CD4-positive, alpha-beta T cell treated with Interleukin-15 for 4 hours (primary cell): ENCODE measurements at regions not wholly inside any gene's neighbourhood (a gene's known extent, or its start where the extent isn't known, plus 50 kb on each side); places are given as distances from the start of the nearest gene placed in this dataset.
"Not testable (repeated sequence)": the region's sequence is repeated elsewhere in the genome, so short reads cannot be mapped to it uniquely, and the experiment has no call there.

Experiments
- DNase-seq: peaks from one replicate; pipeline ENCODE4 v3.0.0-alpha.2; 2020; ENCODE audit warnings: low spot score

DNA sequence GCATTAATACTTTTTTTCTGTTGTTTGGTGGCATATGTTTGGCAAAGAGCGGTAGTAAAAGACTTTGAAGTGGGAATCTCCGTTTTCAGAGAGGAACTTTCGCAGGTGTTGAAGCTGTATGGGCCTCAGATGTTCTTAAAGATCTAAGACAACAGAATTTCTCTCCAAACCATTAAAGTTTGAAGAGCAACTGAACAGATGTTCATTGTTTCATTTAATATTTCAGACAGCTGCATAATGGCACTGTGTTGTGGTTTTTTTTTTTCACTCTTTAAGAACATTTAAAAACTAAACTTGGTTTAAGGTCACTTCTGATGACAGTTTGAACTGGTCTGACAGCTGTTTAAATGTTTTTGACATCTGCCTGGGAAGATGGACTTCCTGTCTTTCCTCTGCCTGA lies 882.7 kb upstream of the PCDH10 start:
- DNase-seq = no peak

DNA sequence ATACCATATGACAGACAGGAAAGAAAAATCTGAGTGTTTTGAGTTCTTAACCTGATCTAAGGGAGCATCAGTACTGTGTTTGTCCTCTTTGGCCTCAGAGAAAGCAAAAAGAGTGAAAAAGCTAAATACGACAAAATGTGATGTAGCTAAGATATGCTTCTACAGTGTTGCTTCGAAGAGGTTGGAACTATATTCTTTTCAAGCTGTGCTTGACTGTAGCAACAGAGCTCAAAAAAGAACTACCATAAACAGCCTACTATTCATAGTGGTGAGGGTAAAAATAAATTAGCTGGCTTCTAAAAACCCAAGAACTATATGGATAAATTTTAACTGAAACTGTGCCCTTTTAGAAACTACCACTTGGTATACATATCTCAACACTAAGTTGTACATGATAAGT lies 881.8 kb upstream of the PCDH10 start:
- DNase-seq = no peak

DNA sequence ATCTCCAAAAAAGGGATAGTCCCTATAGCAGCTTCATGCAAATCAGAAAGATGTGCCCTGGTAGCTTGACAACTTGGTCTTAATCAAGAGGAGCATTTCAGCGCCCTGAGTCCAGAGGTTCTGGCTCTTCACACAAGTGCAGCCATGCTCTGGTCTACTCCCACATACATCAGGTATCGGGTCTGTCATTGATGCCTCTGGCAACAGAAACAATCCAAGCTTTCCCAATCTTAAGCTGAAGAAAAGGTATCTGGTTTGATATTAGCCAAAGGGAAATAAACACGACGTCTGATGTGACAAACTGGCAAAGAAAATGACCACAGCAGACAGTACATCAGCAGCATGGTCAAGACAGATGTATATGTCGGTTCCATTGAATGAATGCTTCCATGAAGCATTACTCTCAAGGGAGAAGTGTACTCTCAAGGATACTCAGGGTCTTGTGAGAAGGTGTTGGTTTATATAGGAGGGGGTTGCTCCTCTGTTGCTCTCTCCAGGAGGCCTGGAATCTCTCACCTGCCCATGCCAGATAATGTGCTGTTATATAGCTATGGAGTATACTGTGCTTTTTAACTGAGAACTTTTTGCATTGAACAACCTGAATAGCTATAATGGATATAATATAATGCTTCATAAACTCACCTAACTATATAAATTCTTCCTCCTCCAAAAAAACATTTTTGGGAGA lies 879.6 kb upstream of the PCDH10 start:
- no peak for DNase-seq

DNA sequence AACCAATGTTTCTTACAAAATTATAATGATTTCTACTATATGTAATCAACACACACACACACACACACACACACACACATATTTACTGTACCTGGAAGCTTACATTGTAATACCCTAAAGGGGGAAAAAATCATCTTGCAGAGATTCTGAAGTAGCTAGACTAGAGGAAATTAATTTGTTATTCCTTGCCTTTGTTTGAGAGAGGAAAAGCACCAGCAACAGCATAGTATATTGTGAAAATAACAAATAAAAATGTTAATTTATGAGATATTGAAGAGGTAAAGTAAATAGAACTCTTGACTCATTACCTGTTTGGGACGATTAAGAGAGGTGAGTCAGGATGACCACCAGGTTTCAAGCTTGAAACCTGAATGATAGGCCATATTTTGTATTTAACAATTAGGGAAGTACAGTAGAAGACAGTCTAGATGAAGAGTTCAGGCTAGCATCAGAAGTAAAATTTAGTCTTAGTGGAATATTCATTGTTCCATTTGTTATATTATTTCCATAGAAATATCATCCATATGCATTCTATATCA lies 873.4 kb upstream of the PCDH10 start:
- no peak for DNase-seq

DNA sequence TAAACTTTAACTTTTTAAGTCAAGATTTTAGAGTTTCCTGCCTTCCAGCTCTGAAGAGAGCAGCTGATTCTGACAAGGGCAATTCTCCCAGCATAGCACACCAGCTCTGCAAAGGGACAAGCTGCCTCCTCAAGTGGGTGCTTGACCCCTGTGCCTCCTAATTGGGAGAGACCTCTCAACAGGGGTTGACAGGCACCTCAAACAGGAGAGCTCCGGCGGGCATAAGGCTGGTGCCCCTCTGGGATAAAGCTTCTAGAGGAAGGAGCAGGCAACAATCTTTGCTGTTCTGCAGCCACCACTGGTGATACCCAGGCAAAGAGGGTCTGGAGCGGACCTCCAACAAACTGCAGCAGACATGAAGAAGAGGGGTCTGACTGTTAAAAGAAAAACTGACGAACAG lies 872.9 kb upstream of the PCDH10 start:
- no peak for DNase-seq

DNA sequence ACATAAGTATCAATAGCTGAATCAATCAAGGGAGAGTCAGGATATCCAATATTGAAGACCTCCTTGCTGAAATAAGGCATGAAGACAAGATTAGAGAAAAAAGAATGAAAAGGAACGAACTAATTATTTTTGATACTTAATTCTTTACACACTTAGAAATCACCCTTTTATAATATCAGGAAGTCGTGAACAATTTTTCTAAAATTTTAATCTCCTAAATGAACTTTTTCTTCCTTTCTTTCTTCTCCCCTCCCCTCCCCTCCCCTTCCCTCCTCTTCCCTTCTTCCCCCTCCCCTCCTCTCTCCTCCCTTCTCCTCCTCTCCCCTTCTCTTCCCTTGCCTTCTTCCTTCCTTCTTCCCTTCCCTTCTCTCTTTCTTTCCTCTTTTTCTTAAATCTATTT lies 872.1 kb upstream of the PCDH10 start:
- DNase-seq = no peak

DNA sequence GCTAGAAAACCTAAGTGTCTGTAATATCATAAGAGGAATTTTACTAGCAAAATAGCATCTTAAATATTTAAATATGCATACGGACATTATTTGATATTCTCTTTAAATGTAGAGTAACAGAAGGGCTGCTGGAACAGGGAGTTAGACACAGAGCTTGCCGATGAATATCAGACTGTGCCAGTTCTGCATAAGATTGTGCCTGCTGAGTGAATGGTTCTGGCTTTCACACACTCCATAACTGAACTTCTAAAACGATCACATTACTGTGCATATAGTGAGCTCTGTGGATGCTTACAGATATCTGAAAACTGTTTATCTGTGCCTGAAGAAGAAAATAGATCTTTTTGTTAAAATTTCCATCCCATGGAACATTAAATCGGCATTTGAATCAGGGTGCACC lies 867.4 kb upstream of the PCDH10 start:
- DNase-seq = no peak

DNA sequence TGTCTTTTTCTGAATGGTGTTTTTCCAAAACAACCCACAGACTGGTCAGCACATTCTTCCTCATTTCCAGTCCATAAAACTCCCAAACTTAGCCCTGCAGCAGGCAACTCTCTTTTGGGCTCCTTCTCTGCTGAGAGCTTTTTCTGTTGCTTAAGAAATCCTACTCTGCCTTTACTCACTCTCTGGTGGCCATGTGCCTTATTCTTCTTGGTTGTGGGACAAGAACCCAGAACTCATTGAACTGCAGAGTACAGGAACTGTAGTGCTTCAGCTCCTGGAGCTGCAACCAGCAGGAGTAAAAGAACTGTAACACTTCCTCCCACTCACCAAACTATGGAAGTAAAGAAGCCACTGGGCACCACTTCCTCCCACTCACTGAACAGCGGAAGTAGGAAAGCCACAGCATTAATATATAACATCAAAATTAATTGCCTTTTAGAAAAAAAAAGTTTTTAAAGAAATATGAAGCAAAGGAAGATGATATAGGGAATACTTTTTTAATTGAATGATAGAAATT lies 864.1 kb upstream of the PCDH10 start:
- DNase-seq = no peak

DNA sequence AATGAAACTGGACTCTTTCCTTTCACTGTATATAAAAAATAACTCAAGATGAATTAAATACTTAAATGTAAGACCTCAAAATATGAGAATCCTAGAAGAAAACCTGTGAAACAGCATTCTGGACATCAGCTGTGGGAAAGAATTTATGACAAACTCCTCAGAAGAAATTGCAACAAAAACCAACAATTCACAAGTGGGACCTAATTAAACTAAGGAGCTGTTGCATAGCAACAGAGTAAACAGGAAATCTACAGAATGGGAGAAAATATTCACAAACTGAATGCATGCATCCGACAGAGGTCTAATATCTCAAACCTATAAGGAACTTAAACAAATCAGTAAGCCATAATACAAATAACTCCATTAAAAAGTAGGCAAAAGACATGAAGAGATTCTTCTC lies 851.7 kb upstream of the PCDH10 start:
- no peak for DNase-seq

DNA sequence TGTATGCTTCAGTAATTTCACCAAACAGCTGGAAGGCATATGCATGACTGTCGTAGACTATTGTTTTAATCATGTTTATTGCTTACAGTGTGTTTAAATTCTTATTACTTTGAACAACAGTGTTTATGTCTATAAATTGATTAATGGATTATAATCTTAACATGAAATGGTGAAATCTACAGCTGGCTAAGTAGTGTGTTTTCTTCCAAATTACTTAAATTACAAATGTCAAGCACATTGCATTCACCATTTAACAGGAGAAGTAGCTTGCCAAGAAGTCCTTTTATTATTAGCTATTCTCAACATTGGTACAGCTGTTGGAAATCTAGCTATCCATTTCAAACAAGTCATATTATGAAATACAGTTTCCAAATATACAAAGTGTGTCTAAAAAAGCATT lies 849.3 kb upstream of the PCDH10 start:
- no peak for DNase-seq

DNA sequence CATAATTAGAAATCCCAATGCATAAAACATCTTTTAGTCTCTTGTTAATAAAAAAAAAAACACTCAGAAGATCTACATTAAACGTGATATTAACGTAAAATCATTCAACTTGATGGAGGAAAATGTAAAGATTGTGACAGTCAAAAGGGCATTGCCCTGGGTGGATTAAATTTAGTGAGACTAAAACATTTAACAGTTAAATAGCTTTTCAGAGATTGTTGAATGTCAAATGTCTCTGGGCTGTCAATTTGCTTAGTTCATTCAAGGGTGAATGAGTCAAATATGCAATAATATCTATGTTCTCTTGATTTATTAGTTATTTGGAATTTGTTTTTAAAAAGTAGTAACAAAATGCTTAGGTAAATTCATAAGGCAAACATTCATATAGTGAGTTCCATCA lies 836.6 kb upstream of the PCDH10 start:
- no peak for DNase-seq

DNA sequence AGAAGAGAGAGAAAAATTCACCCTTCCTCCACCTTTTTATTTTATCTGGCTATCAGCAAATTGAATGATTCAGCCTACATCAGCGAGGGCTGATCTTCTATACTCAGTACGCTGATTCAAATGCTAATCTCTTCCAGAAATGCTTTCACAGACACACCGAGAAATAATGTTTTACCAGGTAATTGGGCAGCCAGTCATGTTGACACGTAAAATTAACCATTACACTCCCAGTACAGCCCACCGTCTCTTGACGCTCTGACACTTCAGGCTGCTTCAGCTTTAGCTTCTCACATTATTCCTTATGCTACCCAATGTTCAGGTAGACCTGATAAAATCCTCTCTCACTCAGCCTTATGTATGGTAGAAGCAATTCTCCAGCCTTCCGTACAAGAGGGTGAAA lies 835.2 kb upstream of the PCDH10 start:
- no peak for DNase-seq

DNA sequence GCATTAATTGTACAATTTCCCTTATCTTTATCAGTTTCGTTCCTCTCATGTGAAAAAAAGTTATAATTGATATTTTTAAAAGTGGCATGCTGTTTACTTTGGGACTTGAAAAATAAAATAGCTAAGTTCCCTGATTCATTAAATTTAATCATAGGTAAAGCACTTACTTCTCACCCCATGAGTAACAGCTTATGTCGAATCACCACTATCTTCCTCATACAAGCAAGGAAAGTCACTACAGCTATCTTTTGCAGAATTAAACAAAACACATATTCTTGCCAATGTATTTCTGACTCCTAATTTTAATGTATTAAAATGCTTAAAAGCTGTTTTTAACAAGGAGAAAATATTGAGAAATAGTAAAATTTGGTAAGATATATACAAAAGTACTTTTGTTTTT lies 832.4 kb upstream of the PCDH10 start:
- no peak for DNase-seq

DNA sequence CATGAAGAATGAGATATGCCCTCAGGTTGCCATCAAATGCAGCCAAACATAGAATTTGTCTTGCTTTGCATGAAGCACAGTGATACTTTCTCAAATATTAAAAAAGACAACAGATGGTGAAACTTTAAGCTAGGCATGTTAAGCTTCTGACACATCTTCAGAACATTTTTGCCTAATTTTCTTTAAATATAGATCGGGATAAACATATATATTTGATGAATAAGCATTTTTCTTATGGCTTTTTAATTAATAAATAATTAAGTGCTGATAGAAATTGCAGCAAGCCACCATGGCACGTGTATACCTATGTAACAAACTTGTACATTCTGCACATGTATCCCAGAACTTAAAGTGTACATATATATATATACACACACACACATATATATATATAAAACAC lies 831.2 kb upstream of the PCDH10 start:
- no peak for DNase-seq

DNA sequence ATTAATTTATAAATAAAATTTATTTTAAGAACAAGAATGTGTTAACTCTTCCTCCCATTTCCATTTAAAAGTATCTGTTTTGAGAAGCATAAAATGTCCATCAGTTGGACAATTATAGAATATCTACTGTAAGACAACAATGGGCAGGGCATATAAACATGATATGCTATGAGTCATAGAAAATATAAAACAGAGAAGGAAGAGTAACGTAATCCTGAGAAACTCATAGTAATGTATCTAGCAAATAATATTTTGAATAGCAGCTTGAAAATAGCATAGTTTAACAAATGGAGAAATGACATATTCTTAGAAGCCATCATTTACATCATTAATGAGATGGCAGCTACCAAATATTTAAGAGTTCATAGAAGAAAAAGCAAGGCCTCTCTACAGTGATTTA lies 820.3 kb upstream of the PCDH10 start:
- no peak for DNase-seq

DNA sequence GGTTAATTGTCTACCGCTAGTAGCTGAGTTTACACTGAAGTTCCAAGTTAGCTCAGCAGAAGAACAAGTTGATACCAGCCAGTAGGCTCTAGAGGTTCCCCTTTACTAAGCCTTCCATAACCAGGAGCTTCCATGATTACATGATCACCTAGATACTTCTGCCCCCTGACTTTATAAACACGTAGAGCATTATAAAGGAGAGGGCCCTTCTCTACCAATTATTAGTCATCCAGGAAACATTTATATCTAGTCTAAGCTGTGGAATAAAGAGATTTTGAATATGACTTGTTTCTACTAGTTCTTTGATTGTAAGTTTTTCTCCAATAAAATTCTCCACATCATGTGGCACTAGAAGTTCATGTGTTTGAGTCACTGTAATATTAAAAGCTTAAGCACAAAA lies 818.1 kb upstream of the PCDH10 start:
- no peak for DNase-seq

DNA sequence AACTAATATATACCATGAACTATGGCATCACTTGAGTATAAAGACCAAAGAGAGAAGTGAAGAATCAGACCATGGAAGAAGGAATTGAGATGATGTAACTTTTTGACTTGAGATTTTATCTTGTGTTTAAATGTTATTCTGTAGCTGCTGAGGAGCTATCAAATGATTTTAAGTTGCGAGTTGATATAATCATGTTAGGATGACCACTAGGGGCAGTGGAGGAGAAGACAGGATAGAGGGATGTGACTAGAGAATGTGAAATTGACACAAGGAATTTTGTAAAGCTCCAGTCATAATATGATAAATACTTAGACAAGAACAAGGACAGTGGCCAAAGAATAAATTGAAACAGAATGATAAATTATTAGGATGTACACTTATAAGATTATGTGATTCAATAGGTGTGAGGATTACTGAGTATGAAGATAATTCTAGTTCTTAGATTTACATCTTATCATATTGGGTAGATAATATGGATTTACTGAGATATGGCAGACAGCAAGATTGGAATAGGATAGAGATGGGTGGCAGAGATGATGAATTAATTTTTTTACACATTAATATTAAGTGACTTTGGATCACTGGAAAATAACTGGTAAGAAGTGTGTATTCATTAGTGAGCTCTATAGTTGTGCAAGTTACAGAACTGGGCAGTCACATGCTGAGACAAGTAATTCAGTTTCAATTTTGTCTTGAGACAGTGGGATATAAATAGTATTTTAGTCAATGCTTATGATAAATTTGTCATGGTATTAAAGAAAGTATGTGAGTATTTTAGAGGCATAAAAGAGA lies 816.0 kb upstream of the PCDH10 start:
- DNase-seq = no peak

DNA sequence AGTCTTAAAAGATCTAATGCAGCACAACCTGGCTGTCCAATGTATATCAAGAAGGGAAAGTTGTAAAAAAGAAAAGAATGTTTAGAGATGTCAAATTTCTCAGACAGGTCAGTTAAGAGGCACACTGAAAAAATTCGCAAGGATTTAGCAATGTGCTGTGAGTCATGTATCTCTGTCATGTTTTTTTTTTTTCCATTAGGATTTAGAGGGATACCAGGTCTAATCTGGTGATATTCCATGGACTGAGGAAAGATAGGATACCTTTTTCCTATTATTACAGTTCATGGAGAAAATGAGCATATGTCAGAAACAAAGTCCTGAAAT lies 815.4 kb upstream of the PCDH10 start:
- DNase-seq = no peak

DNA sequence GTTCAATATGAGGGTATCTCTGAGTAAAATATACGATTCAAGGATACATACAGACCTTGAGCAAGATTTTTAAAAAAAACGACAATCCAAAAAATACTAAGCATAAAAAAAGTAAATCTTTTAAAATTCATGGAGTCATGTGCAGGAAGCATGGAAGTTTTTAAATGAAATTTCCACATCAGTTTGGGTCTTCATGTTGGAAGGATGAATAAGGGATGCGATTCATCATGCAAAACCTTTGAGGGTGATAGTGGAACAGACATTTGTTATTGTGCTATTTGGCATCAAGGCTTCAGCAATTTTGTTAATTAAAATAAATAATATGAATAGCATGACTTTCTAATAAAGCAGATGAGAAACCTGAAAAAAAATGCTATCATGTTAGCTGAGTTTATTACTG lies 815.0 kb upstream of the PCDH10 start:
- DNase-seq = no peak

DNA sequence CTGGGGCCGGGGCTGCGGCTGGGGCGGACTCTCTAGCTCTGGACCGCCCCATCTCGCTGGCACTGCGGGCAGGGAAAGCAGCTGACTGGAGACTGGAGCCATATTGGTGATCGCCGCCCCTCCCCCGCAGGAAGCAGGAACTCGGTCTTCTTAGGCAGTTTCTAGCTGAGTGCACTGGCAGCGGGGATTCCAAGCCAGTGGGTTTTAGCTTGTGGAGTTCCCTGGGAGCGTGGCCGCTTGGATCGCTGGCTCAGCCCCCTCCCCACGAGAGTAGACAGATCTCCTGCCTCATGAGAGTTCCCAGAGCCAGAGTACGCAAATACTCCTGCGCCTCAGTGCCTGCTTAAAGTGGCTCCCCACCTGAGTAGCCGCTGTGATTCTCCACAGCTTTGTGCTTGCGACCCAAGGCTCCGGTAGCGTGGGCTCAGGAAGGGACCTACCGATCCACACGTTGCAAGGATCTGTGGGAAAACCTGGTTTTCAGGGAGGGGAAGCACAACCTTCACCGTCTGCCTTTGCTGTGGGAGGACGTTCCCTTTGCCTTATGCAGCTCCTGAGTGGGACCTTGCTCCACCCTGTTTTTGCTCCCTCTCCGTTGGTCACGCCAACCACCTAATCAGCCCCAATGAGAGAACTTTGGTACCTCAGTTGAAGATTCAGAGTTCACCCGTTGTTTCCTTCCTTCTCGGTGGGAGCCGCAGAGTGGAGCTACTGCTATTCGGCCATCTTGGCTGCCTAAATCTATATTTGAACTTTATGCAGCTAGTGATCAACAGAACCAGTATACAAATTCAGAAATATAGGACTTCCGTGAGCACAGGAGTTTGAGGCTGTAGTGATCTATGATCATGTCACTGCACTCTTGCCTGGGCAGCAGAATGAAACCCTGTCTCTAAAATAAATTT lies 803.9 kb upstream of the PCDH10 start:
- no peak for DNase-seq

DNA sequence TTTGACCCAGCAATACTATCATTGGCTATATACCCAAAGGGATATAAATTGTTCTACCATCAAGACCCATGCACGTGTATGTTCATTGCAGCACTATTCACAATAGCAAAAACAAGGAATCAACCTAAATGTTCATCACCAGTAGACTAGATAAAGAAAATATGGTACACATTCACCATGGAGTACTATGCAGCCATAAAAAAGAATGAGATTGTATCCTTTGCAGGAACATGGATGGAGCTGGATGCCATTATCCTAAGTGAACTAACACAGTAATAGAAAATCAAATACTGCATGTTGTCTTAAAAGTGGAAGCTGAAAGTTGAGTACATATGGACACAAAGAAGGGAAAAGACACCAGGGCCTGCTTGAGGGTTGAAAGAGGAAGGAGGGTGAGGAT lies 803.1 kb upstream of the PCDH10 start:
- DNase-seq = no peak

DNA sequence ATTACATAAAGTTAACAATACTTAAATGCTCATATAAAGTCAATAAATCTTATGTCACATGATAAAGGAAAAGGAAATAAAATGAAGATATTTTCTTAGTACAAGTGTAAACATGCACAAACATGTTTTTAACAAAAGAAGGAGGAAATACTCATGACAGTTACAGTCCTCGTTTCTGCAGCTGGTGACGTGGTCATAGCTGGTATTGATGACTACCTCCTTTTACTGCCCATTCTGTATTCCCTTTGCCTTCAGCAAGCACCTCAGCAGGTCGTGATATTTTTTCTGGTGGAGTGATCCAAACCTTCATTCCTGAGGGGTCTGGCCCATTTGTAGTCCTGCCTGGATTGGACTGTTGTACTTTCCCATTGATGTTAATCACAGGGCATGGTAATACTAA lies 797.5 kb upstream of the PCDH10 start:
- DNase-seq = not testable (repeated sequence)

DNA sequence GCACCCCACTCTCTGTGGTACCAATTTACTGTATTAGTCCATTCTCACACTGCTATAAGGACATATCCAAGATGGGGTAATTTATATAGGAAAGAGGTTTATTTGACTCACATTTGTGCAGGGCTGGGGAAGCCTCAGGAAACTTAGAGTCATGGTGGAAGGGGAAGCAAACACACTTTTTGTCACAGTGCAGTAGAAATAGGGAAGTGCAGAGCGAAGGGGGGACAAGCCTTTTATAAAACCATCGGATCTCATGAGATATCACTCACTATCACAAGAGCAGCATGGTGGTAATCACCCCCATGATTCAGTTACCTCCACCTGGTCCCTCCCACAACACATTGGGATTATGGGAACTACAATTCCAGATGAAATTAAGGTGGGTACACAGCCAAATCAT lies 766.9 kb upstream of the PCDH10 start:
- DNase-seq = no peak
